NCI-H748 treated with DMSO at 0.1 percent for 48 hours (cell line): ENCODE measurements at regions not wholly inside any gene's neighbourhood (a gene's known extent, or its start where the extent isn't known, plus 50 kb on each side); places are given as distances from the start of the nearest gene placed in this dataset.

Source experiments
- DNase-seq: peaks from one replicate; lab custom pipeline; 2025; lab: John Stamatoyannopoulos, UW

GRCh38 chr20:39269493-39270217 lies 307.5 kb downstream of the DHX35 start:
- no peak for DNase-seq

- DNase-seq = peak; percentile 17
Observed at GRCh38 chr20:39268981-39269461, 306.9 kb downstream of the DHX35 start.

GRCh38 chr20:39268491-39268951 lies 306.4 kb downstream of the DHX35 start:
- no peak for DNase-seq

DNA sequence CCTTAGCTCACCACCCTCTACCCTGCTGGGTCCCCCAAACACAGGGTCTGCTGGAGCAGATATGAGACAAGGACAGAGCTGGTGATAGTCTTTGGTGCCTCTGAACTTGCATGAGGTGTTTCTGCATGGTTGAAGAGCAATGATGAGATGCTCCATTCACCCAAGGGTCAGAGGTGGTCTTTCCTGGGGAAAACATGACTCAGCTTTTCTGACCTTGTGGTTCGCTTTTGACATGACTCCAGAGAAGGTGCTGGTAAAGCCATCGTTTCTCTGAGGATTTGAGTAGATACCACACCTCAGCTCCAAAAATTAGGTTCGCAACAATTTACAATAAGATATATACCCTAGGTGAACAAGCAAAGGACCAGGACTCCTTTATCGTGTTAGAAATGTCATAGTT lies 304.8 kb downstream of the DHX35 start:
- no peak for DNase-seq

DNA sequence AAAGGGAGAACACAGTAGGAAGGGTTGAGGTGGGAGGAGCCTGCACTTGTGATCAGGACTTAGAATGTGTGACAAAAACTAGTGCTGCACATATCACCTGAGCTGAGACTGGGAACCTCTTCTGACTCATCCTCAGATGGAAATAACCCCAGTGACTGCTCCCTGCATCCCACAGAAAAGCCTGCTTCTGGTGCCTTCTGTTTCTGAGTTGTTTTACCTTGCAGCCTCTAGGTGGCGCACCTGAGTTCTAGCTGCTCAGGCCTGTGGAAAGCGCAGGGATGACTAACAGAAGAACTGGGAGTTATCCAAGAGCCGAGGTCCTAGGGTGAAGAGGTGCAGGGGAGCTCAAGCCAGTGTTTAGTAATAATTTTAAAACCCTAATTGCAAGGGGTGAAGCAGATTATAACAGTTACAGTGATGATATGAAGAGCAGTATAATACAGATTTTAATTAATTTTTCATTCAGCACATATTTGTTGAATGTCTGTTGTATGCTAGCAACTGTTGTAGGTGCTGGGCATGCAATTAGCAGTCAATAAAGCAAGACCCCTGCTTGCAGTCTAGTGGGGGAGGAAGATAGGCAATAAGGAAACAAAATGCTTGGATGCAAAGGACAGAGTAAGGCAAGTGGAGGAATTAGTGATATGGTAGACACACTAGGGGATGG lies 302.5 kb downstream of the DHX35 start:
- DNase-seq = peak; percentile 74

DNA sequence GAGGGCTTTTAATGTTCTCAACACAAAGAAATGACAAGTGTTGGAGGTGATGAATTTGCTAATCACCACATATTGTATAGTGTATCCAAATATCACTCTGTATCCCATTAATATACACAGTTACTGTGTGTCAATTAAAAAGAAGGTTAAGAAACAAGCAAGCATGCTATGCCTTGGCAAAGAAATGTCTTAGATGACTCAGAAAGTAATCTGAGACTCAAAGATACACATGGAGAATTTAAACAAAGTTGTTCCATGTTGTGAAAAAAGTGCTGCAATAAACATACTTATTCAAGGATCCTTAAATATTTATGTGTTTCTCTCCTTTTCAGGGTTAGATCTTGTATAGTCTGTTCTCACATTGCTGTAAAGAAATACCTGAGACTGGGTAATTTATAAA lies 300.9 kb downstream of the DHX35 start:
- DNase-seq = no peak

GRCh38 chr20:39259808-39260207 lies 297.7 kb downstream of the DHX35 start:
- no peak for DNase-seq

GRCh38 chr20:39259010-39259803 lies 297.1 kb downstream of the DHX35 start:
- no peak for DNase-seq

- no peak for DNase-seq
Observed at GRCh38 chr20:39258253-39258652, 296.1 kb downstream of the DHX35 start.

DNA sequence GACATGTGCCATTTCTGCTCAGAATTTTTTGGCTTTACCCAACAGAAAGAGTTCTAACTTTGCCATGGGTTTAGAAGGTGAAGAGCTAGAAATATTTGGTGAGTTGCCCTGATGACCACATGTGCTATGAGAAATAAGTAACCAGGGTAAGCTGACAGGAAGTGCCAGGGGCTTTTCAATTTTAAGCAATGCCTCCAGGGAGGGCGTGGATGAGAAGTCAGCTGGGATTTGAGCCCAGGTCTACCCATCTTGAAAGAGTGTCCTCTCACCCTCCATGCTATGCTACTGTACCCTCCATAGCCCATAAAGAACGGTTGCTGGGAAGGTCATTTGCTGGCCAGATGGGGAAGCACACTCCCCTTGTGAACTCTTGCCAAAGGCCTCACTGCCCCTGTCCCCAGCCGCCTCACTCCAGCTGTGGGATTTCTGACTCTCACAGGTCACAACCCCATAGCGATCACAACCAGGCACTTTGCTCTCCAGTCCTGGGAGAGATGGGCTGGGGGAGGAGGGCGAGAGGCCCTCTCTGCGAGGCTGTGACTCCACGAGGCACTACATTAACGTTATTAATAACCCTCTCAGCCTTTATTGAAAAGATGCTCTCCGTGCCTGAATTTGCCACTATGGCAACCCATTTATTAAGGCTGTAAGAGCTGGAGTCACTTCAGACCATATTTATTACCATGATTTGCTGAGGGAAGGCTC lies 291.1 kb downstream of the DHX35 start:
- DNase-seq = no peak

DNA sequence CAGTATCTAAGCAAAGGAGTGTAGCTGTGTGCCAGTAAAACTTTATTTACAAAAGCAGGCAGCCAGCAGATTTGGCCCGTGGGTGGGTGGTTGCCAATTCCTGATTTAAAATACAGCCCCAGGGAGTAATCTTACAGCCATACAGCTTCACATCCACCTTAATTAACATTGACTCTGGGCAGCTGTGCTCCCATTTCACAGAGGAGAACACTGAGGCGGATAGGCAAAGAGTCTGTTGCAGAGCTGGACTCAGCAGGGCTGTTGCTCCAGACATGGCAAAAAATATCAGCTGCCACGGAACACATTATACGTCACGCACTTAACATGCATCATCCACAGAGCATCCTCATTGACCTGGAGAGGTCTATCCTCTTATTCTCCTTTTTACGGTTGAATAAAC lies 289.9 kb downstream of the DHX35 start:
- DNase-seq = no peak

- DNase-seq = no peak
Observed at GRCh38 chr20:39249798-39250197, 287.7 kb downstream of the DHX35 start.

DNA sequence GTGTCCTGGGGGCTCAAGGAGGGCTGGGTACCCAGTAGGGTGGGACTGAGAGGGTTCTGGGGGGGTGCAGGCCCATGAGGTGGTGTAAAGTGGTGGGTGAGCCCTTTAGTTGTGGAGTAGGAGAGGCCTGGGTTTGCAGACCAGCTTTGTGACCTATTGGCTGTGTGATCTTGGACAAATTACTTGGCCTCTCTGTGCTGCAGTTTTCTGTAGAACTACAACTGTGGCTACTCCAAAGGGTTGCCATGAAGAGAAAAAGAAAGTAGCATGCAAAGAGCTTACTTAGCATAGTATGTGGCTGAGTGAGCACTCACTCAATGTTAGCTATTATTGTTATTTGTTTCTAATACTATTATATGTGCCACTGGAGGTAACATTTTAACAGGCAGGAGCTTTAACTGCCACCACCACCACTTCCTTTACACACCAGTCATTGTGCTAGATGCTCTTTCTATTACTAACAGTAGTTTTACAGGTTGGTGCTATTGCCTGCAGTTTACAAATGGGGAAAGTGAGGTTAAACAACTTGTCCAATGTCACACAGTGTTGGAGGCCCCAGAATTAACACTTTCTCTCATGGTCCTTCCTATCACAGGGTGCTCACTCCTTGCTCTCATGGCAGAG lies 286.8 kb downstream of the DHX35 start:
- no peak for DNase-seq

GRCh38 chr20:39248171-39248861 lies 286.2 kb downstream of the DHX35 start:
- DNase-seq = peak; percentile 60

- DNase-seq = no peak
Observed at GRCh38 chr20:39246436-39246835, 284.3 kb downstream of the DHX35 start.

DNA sequence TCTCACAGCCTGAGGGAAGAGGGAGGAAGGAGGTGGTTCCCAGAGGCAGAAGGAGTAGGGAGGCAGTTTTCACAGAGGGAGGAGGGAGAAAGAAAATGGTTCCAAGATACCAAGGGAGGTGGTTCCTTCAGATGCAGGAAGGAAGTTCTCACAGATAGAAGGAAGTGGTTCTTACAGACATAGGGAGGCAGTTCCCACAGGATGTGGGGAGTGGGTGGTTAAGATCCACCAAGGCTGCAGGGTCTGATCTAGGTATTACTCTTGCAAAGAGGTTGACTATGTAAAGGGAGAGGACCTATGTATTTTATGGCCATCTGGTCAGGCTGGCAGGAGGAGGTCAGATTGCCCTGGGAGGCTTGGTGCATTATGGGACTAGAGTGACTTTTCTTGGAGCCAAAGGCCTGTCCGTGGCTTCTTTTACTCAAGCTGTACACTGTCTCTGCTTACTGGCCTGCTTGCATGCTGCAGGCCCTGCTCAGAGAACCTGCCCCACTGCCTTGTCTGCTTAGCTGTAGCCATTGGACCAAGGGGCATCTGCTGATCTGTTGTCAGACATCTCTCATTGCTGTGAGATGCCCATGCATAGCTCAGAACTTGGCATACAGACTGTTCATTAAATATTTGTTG lies 283.7 kb downstream of the DHX35 start:
- no peak for DNase-seq

DNA sequence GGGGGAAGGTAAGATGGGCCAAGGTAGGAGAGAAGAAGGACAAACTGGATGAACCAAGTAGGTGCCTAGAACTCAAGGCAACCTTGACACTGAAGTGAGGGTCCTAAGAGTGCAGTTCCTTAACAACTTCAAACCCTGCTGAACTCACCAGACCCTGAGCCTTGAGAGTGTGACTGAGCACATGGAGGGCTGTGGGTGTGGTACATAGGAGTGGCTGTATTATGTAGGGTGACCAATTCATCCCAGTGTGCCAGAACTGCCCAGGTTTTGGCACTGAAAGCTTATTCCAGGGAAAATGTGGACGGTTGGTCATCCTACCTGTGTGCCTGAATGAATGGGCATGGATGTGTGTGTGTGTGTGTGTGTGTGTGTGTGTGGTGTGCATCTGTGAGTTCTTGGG lies 281.8 kb downstream of the DHX35 start:
- no peak for DNase-seq

DNA sequence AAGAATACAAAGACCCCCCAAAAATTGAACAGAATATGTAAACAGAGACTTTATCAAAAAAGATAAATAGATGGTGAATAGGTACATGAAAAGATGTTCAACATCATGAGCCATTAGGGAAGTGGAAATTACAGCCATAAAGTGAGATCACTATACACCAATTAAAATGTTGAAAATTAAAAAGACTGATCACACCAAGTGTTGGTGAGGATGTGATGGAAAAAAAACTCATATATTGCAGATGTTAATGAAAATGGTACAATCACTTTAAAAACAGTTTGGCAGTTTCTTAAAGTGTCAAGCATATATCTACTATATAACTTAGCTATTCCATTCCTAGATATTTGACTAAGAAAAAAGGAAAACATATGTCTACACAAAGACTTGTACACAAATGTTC lies 280.5 kb downstream of the DHX35 start:
- no peak for DNase-seq

DNA sequence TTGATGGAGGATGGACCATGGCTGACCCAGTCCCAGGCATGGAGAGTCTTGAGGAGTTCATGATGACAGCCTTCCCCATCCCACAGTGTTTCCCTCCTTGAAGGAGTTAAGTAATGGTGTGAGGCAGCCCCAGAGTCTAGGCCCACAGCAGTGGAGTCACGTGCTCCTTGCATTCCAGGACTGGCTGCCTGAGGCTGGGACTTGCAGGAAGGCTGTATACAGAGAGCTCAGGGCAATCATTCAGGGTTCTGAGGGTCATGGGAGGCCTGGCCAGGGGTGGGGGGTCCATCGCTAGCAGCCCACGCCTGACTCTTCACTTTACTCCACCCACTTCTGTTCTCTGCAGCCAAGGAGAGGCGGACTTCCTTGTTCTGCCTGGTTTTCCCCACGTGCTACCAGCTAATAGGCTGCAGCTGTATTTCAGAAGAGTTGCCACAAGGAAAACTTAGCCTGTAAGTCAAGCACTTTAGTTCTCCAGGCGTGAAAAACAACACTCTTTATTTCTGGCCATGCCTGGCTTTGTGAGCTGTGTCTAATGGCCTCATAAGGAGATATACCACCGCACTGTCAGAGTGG lies 272.5 kb downstream of the DHX35 start:
- DNase-seq = no peak

DNA sequence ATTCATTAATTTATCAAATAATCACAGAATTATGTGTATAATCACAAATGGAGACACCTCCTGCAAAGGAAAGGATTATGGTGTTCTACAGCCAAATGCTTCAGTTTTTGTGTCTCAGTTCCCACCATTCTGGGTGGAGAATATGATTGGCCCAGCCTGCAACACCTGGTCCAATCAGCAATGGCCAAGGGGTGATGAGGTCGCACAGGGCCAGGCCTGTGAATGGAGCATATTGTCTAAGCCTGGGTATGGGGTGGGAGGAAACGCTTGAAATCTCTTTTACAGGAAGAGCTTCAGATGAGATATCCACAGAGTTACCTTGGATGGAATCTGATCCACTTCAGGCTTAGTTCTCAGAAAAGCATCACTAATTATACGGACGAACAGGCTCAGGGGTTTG lies 271.6 kb downstream of the DHX35 start:
- DNase-seq = no peak
